HG02938 (cell line): ENCODE measurements at regions not wholly inside any gene's neighbourhood (a gene's known extent, or its start where the extent isn't known, plus 50 kb on each side); places are given as distances from the start of the nearest gene placed in this dataset.

ENCODE experiments used
- ATAC-seq: cut with Tn5 transposase; IDR thresholded peaks from one replicate; pipeline ENCODE4 v1.9.1; 2021; ENCODE audit warnings: mild to moderate bottlenecking, moderate library complexity; ENCODE audit not compliant: unreplicated experiment

GRCh38 chr18:5601188-5601624 lies 57.4 kb upstream of the EPB41L3 start:
- ATAC-seq: no peak

GRCh38 chr18:5600378-5601071 lies 56.7 kb upstream of the EPB41L3 start:
- ATAC-seq: no peak

- ATAC-seq: no peak
Observed at GRCh38 chr18:5596585-5596984, 52.8 kb upstream of the EPB41L3 start.
